NOMO-1 treated with DMSO at 0.1 percent for 48 hours (cell line): ENCODE measurements at regions not wholly inside any gene's neighbourhood (a gene's known extent, or its start where the extent isn't known, plus 50 kb on each side); places are given as distances from the start of the nearest gene placed in this dataset.

ENCODE experiments used
- DNase-seq: peaks from one replicate; lab custom pipeline; 2025; ENCODE audit not compliant: unreplicated experiment; lab: John Stamatoyannopoulos, UW

DNA sequence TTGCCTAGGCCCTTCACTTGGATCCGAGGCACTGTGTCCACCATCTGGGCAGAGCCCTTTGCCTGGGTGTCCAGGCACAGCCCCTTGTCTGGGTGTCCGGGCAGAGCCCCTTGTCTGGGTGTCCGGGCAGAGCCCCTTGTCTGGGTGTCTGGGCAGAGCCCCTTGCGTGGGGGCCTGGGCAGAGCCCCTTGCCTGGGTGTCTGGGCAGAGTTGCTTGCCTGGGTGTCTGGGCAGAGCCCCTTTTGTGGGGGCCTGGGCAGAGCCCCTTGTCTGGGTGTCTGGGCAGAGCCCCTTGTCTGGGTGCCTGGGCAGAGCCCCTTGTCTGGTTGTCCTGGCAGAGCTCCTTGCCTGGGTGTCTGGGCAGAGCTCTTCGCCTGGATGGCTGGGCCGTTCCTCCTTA is 443.4 kb upstream of the CDH4 start:
- DNase-seq, result no peak

DNA sequence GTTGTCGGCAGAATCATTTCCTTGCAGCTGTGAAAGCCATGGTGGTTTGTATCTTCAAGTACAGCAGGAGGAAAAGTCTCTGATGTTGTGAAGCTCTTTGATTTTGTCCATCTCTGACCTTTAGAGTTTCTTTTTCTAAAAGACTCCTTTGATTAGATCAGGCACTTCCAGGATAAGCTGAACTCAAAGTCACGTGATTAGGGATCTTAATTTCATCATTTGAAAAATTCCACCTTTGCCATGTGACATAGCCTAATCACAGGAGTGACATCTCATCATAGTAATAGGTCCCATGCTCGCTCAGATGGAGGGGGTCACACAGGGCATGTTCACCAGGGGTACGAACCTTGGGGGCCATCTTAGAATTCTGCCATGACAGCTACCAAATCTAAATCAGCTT is 441.5 kb upstream of the CDH4 start:
- no peak for DNase-seq

DNA sequence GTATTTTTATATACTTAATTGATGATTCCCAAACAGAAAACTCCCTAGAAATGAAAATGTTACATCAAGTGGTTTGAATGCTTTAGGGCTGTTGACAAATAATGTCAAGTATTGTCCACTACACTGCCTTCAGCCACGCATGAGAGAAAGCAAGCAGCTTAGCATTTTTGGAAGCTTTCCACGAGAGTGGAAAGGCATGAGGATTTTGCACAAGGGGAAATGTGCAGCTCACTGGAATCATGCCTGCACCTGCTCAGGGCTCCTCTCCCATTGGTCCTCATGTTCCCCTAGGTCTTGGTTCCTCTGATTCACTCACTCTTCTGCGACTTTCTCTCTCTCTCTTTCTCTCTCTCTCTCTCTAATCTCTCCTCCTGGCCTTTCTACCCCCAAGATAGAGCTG is 439.5 kb upstream of the CDH4 start:
- no peak for DNase-seq

DNA sequence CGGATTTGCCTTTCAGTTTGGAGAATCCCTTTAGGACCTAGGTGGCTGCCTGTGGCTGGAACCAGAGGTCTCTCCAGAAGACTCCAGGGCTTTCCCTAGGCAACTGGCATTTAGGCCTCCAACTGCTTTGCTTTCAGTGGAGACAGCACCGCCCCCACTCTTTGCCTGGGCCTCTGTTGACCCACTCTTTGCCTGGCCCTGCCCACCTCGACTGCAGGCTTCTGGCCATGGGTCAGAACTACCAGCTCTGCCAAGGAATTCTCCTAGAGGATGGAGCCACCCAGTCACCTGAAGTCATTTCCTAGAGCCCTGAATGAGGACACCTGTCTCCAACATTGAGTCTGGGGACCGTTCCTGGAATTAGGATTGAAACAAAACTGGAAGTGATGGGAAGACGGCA is 439.0 kb upstream of the CDH4 start:
- DNase-seq, result no peak

DNA sequence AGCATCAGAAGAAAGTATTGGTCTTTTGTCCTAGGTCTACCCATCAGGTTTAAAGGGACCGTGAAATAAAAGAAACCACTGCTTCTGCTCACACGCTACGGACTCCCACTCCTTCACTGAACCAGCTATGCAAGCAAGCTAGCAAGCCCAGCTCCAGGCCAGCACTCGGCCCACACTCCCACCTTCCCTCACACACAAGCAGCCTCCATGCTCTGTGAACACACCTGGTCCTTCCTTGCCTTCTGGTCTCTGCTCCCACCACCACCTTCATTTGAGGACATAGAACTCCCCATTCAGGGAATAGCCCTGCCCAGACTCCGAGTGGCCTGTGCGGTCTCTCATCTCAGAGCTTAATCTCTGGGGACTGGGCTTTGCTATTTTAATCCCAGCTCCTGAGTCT is 436.4 kb upstream of the CDH4 start:
- DNase-seq, result no peak

DNA sequence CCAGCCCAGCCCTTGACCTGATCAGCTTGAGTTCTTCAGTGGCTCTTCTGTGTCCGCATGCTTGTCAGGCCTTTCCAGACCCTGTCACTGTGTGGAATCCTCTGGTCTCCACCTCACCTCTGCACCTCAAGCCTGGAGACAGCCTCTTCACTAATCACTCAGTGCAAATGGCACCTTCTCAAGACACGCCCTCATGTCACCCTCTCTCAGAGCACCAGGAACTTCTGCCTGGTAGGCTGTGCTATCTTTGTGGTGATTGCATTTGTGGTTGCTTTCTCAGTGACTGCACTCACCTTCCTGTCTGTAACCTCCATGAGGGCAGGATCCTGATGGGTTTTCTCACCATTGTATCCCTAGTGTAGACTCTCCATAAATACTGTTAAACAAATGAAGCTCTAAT is 435.2 kb upstream of the CDH4 start:
- DNase-seq, result no peak

DNA sequence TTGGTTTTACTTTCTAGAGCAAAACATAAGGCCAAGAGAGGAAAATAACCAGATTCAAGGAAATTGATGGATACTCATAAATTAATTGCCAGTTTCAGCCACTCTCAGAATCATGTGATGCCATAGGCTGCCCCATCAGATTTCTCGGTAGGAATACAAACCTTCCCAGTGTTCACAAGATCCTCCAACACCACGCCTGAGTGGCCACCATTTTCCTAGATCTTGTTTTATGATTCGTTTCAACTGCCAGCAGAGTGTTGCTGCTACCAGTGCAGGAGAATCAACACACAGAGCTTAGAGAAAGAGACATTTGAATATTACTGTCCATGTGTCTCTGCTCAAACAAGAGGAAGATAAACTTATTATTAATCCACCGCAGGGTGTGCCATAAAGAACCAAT is 434.2 kb upstream of the CDH4 start:
- no peak for DNase-seq

DNA sequence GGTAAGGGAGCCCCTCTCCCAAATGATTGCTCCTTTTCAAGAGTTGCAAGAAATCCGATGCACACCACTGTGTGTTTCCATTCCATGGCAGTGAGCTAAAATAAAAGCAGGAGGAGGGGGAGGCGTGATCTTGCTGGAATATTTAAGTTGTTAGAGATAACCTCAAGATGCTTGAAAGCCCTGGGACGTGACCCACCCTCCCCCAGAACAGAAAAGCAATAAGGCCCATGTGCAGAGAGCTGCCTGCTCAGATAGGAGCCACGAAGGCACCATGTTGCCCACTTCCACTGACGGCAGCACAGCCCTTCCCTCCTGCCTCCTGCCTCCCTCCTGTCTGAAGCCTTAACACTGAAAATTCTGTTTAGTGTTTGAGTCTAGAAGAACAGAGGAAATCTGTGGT is 432.6 kb upstream of the CDH4 start:
- DNase-seq, result no peak

DNA sequence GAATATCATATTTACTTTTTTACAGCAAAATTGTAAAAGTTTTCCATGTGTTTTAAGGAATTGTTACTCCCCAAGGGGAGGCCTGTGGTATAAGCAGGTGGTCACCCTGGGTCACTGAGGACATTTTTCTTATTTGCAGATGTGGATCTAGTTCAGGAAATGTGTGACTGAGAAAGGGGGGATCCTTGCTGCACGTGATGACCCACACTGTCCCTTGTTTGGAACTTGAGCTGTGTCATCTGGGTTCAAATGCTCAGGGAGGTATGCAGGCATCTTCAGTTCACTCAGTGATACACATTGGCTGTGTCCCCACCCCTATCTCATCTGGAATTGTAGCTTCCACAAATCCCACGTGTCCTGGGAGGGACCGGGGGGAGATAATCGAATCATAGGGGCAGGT is 431.9 kb upstream of the CDH4 start:
- no peak for DNase-seq

DNA sequence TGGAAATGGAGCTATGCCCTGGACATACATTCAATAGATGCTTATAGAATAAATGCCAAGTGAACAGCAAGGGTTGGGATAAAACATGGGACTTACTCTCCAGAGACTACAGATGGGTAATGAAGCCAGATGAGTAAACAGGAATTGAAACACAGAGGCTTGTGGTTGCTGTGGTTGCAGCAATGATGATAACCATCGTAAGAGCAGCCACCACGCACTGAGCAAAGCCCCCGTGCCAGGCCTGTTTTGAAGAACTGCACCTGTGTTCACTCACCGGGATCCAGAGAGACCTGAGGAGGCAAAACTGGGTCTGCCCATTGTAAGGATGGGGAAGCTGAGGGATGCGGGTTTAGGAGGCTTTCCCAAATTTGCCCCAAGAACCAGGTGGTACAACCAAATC is 431.1 kb upstream of the CDH4 start:
- peak; percentile 8 for DNase-seq

DNA sequence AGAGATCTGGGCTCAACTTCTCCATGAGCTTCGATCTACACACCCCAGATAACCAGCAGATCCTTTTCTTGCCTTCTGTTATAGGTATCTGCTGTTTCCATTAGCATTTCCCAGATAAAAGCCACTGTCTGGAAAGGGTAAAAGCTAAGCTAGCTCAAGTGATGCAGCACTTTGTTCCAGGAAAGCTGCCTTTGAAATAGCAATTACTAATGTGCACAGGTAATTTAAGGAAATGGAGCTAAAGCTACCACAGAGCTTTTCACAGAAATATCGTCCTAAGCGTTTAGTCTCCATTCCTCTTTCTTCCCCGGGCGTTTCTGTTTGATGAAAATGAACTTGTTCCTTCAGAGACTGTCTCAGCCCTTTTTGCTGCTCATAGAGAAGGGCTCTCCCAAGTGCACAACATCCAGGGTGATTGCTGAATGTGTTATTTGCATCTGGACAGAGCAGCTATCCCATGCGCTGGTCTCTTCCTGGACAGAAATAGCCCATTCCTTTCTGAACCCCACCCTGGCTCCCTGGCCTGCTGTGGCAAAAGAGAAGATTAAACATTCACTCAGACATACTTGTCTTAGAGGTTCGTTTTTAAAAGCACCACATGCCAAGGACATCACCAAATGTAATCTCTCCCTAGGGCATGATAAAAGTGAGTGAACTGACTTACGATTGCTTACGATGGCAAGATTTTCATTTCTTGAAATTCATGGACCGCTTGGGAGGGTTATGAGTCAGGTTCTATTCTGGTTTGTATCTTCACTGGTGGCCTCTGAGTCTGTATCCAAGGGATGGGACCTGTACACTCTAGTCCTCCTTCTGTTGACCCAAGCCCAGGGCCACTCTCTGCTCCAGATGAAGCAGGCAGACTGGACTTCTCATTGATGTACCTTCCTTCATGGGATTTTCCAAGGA is 429.1 kb upstream of the CDH4 start:
- DNase-seq, result no peak

DNA sequence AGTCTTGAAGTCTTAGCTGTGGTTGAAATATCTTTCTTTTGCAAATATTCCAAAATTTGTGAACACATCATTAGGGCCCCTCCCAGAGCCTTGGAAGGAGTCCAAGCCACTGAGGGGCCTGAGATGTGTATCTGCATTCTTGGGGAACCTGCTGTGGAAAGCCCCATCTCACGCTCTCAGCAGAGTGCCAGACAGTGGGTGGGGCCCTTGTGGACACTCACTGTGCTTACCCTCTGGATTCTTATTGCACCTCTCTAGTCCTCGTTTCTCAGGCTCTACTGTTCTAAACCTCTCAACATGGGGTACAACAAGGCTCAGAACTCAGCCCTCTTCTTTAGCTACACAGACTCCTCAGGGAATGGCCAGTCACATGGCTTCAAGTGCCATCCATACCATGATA is 416.2 kb upstream of the CDH4 start:
- DNase-seq, result no peak

DNA sequence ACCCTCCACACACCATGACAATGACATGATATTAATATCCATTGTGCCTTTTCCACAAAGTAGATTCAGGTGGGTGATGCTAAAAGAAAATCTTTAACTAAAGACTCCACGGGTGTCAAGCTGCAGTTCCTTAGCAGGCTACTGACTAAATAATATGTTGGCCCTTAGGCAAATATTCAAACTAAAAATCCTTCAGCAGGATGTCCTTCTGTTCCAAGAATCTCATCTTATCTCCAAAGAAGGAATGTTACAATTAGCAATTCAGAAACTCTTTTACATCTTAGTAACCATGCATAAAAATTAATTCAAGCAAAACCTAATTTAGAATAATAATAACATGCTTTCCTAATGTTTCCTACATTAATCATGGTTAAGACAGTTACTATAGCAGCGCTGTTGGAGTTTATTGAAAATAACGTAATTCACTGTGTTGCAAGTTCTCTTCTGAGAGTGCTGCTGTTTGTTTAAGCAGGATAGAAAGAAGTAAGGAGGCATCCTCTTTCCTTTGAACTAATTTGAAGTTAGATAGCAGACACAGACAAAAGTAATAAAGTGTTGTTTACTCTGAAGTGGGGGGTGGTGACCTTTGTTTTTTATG is 414.8 kb upstream of the CDH4 start:
- DNase-seq, result no peak

DNA sequence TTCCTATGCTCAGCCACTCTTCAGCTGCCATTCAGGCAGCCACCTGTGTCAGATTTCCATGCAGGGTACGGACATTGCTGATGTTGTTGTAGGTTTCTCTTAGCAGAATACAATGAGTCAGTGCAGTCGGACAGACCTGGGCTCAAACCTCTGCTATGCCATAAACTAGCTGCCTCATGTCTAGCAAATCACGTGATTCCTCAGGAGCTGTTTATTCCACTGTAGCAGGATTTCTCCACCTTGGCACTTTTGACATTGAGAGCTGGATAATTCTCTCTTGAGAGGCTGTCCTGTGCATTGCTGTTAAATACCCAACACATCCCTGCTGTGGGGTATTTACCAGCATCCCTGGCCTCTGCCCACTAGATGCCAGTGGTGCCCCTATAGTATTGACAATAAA is 413.8 kb upstream of the CDH4 start:
- DNase-seq, result no peak

DNA sequence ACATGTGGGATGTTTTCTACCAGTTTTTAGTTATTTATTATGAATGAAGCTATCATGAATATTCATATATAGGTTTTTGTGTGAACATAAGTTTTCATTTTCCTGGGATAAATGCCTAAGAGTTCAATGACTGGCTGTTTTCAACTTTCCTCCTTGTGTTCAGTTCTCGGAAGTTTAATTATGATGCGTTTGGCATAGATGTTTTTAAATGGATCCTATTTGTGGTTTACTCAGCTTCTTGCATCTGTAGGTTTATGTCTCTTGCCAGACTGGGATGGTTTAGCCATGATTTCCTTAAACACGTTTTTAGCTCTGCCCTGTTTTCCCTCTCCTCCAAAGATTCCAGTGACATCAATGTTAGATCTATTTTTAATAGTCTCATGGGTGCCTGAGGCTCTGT is 411.1 kb upstream of the CDH4 start:
- DNase-seq, result no peak

DNA sequence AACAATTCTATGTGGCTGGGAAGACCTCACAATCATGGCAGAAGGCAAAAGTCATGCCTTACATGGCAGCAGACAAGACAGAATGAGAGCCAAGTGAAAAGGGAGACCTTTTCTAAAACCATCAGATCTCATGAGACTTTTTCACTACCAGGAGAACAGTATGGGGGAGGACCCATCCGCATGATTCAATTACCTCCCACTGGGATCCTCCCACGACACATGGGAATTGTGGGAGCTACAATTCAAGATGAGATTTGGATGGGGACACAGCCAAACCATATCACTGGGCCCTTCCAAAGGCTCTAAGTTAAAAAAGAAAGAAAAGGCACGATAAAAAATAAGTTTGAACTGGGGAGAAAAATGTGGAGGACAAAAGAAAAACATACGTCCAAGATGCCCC is 406.9 kb upstream of the CDH4 start:
- DNase-seq, result no peak

DNA sequence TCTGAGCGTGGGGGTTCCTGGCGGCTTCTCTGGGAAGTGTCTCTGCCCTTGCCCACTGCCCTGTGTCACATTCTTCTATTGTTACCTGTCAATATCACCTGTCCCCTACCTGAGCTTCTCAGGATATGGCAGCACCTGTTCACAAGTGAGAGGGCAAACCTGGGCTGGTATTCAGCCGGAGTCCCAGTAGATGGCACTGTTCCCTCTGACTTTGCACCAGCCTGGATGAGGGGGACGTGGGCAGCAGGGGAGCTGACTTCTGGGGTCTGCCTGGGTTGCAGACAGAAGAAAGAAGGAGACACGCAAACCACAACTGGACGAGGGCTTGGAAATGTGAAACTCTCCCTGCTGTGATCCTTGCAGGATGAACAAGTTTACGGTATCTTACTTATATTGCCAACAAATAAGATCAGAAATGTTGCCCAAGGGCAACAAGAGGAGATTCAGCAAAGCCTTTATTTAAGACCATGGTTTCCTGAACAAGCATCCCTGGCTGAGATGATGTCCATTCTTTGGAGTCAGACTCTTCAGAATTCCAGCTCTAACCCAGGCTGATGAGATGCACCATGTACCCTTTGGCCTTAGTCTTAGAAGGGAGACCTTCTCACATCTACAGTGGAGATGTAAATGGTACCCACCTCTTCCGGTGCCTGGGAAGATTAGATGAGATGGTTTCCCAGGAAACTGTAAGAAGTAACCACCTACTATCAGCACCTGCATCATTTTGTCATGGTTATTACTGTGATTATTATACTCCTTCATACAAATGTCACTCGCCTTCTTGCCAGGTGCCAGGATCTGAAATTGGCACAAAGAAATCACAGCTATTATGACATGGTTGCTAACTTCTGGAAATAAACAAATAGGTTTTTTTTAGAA is 400.0 kb upstream of the CDH4 start:
- no peak for DNase-seq

DNA sequence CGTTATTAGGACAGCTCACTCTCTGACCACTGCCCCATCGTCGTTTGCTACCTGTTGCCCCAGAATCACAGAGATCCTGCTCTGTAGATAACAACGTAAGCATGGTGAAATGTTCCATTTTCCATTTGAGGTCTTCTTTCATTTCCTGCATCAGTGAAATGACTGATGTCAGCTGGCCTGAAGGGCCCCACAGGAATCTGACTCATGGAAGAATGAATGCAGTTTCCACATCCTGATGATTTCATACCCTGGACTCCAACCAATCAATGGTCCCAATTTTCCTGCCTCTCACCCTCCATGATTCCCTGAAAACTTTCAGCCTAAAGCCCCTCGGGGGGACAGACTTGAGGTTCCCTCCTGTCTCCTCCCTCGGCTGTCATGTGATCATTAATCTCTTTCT is 394.4 kb upstream of the CDH4 start:
- peak; percentile 1 for DNase-seq

DNA sequence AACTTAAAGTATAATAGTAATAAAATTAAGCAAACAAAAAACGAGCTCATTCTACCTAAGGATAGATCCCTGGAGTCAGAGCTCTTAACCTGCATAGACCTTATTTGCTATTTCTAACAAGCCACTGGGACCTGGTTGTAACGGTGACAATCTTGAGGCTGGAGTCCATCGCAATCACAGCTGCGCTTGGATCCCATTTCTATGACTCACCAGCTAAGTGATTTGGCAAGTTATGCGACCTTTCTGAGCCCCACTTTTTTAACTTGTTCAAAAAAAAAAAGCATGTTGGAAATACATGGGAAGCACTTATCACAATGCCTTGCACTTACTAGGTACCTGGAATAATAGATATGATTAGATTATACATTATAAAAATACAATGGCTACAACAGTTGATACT is 389.5 kb upstream of the CDH4 start:
- no peak for DNase-seq

DNA sequence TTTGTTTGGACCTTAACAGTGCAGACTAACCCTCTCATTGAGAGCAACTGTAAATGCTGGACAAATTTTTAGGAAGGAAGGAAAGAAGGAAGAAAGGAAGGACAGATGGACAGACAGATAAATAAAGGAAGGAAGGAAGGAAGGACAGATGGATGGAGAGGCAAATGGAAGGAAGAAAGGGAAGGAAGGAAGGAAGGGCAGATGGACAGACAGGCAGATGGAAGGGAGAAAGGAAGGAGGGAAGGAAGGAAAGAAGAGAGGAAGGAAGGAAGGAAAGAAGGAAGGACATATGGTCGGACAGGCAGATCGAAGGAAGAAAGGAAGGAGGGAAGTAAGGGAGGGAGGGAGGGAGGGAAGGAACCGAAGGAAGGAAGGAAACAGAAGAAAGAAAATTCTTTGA is 388.5 kb upstream of the CDH4 start:
- no peak for DNase-seq

DNA sequence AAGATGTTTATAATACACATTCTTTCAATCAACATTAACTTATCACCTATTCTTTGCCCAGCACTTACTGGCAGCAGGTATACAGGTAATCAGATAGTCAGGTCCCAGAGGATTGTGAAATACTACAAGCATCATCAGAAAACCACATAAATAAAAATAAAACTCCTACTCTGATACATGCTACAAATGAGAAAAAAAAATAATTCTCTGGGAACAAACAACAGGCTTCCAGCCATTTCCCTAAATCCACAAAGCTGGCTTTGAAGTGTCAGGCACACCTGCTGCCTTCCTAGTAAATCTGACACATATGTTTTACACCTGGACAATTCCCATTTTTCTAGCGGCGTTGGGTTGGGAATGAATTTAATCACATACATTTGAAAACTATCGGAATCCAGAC is 384.5 kb upstream of the CDH4 start:
- no peak for DNase-seq

DNA sequence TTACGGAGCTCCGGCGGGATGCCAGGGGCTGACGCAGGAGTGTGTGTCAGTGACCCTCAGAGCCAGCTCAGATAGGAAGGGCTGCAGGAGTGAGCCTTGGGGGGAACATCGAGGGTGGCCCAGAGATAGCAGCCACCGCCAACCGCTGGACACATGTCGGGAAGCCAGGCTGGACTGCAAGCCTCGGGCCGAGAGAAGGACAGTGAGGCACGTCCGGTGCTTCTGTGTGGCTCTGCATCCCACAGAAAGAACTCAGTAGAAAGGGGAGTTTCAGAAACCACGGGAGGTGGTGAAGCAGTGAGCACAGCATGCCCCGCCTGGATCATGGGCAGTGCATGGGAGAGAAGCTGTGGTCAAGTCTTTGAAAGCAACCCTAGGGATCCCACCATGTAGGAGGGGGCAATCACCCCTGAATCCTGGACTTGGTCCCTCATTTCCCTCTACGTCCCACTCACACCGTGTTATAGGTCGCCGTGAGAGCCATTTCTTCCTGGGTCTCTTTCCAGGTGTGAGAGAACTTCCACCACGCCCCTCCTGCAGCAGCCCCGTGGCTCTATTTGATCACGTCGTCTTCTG is 383.7 kb upstream of the CDH4 start:
- DNase-seq, result no peak
